NCI-H2107 treated with DMSO at 0.1 percent for 48 hours (cell line): ENCODE measurements at regions not wholly inside any gene's neighbourhood (a gene's known extent, or its start where the extent isn't known, plus 50 kb on each side); places are given as distances from the start of the nearest gene placed in this dataset.
"Not testable (repeated sequence)": the region's sequence is repeated elsewhere in the genome, so short reads cannot be mapped to it uniquely, and the experiment has no call there.

Source experiments
- DNase-seq: peaks from one replicate; lab custom pipeline; 2025; ENCODE audit not compliant: unreplicated experiment; lab: John Stamatoyannopoulos, UW

GRCh38 chr9:21533597-21533996, 51.5 kb upstream of the IFNE start:
- no peak for DNase-seq

GRCh38 chr9:21535396-21535795, 53.3 kb upstream of the IFNE start:
- no peak for DNase-seq

GRCh38 chr9:21542787-21543186, 60.7 kb upstream of the IFNE start:
- no peak for DNase-seq

- no peak for DNase-seq
Observed at GRCh38 chr9:21543187-21543586, 61.1 kb upstream of the IFNE start.

- DNase-seq: not testable (repeated sequence)
Observed at GRCh38 chr9:21543816-21544215, 61.7 kb upstream of the IFNE start.

- DNase-seq: no peak
Observed at GRCh38 chr9:21546949-21547348, 64.8 kb upstream of the IFNE start.

GRCh38 chr9:21549251-21549765, 67.2 kb upstream of the IFNE start:
- no peak for DNase-seq

- no peak for DNase-seq
Observed at GRCh38 chr9:21549890-21550289, 67.8 kb upstream of the IFNE start.

- no peak for DNase-seq
Observed at GRCh38 chr9:21550392-21550791, 68.3 kb upstream of the IFNE start.

- no peak for DNase-seq
Observed at GRCh38 chr9:21551401-21551800, 69.3 kb upstream of the IFNE start.

- no peak for DNase-seq
Observed at GRCh38 chr9:21552244-21553170, 70.4 kb upstream of the IFNE start.

- DNase-seq: no peak
Observed at GRCh38 chr9:21553441-21553840, 71.3 kb upstream of the IFNE start.

GRCh38 chr9:21554813-21555212, 72.7 kb upstream of the IFNE start:
- DNase-seq: no peak

GRCh38 chr9:21555911-21556310, 73.8 kb upstream of the IFNE start:
- DNase-seq: no peak

- DNase-seq: no peak
Observed at GRCh38 chr9:21556581-21557427, 74.7 kb upstream of the IFNE start.

- no peak for DNase-seq
Observed at GRCh38 chr9:21557428-21557768, 75.3 kb upstream of the IFNE start.

GRCh38 chr9:21558079-21558478, 76.0 kb upstream of the IFNE start:
- no peak for DNase-seq

- no peak for DNase-seq
Observed at GRCh38 chr9:21558615-21559401, 76.7 kb upstream of the IFNE start.

- no peak for DNase-seq
Observed at GRCh38 chr9:21559402-21560280, 77.5 kb upstream of the IFNE start.

GRCh38 chr9:21560281-21560745, 78.2 kb upstream of the IFNE start:
- no peak for DNase-seq
